SHP77 treated with DMSO at 0.1 percent for 48 hours (cell line): ENCODE measurements at regions not wholly inside any gene's neighbourhood (a gene's known extent, or its start where the extent isn't known, plus 50 kb on each side); places are given as distances from the start of the nearest gene placed in this dataset.
A peak's percentile ranks its signal among the peaks of the same experiment; 100 is the strongest.
"Not testable (repeated sequence)": the region's sequence is repeated elsewhere in the genome, so short reads cannot be mapped to it uniquely, and the experiment has no call there.

Experiments used
- DNase-seq: peaks from one replicate; lab custom pipeline; 2025; lab: John Stamatoyannopoulos, UW

GRCh38 chr6:167392631-167393316 is 67.9 kb downstream of the TTLL2 start:
- DNase-seq: no peak

- no peak for DNase-seq
Measured at GRCh38 chr6:167393731-167394130, 68.8 kb downstream of the TTLL2 start.

- DNase-seq: no peak
Measured at GRCh38 chr6:167394339-167394738, 69.5 kb downstream of the TTLL2 start.

- DNase-seq: no peak
Measured at GRCh38 chr6:167394820-167395219, 69.9 kb downstream of the TTLL2 start.

GRCh38 chr6:167396068-167396658 is 71.3 kb downstream of the TTLL2 start:
- DNase-seq: no peak

GRCh38 chr6:167396659-167397490 is 72.0 kb downstream of the TTLL2 start:
- no peak for DNase-seq

- no peak for DNase-seq
Measured at GRCh38 chr6:167397712-167398111, 72.8 kb downstream of the TTLL2 start.

GRCh38 chr6:167398214-167399050 is 73.5 kb downstream of the TTLL2 start:
- DNase-seq: no peak

GRCh38 chr6:167399051-167399387 is 74.1 kb downstream of the TTLL2 start:
- no peak for DNase-seq

GRCh38 chr6:167399599-167399998 is 74.7 kb downstream of the TTLL2 start:
- DNase-seq: no peak

GRCh38 chr6:167400482-167401138 is 75.7 kb downstream of the TTLL2 start:
- DNase-seq: no peak

GRCh38 chr6:167401525-167402194 is 76.8 kb downstream of the TTLL2 start:
- peak; percentile 13 for DNase-seq

GRCh38 chr6:167402195-167402686 is 77.4 kb downstream of the TTLL2 start:
- DNase-seq: no peak

GRCh38 chr6:167403427-167403826 is 78.5 kb downstream of the TTLL2 start:
- no peak for DNase-seq

GRCh38 chr6:167404385-167405049 is 79.6 kb downstream of the TTLL2 start:
- no peak for DNase-seq

- DNase-seq: no peak
Measured at GRCh38 chr6:167405778-167406532, 81.1 kb downstream of the TTLL2 start.

GRCh38 chr6:167406533-167407238 is 81.8 kb downstream of the TTLL2 start:
- not testable (repeated sequence) for DNase-seq

- no peak for DNase-seq
Measured at GRCh38 chr6:167407239-167408064, 82.6 kb downstream of the TTLL2 start.
